Neural progenitor cell (in vitro differentiated cells): ENCODE measurements at regions not wholly inside any gene's neighbourhood (a gene's known extent, or its start where the extent isn't known, plus 50 kb on each side); places are given as distances from the start of the nearest gene placed in this dataset.
"Not testable (repeated sequence)": the region's sequence is repeated elsewhere in the genome, so short reads cannot be mapped to it uniquely, and the experiment has no call there.

Experiments
- DNase-seq: peaks from one replicate; pipeline ENCODE4 v3.0.0-alpha.2; 2016; ENCODE audit warnings: low spot score
- H2AFZ ChIP-seq: fragments of 200-600 bp; sonication (generic); replicated peaks from 2 replicates; pipeline ENCODE4 v1.6.1; 2016; ENCODE audit warnings: antibody characterized with exemption
- H3F3A ChIP-seq: fragments of 200-600 bp; sonication (generic); 2 replicates; pipeline ENCODE4 v1.6.1; 2016; ENCODE audit warnings: antibody characterized with exemption, low read depth
- H3K27ac ChIP-seq: fragments of 200-600 bp; sonication (generic); 2 replicates; pipeline ENCODE4 v1.5.1; 2016; ENCODE audit warnings: mild to moderate bottlenecking
- H3K27me3 ChIP-seq: fragments of 200-600 bp; sonication (generic); 2 replicates; pipeline ENCODE4 v1.6.1; 2016; ENCODE audit warnings: mild to moderate bottlenecking, moderate library complexity
- H3K36me3 ChIP-seq: fragments of 200-600 bp; sonication (generic); 2 replicates; pipeline ENCODE4 v1.5.1; 2016
- H3K4me1 ChIP-seq: fragments of 200-600 bp; sonication (generic); 2 replicates; pipeline ENCODE4 v1.6.1; 2016; ENCODE audit warnings: mixed run types
- H3K4me2 ChIP-seq: fragments of 200-600 bp; sonication (generic); 2 replicates; pipeline ENCODE4 v1.6.1; 2016
- H3K4me3 ChIP-seq: fragments of 200-600 bp; sonication (generic); 2 replicates; pipeline ENCODE4 v1.5.1; 2016
- H3K79me2 ChIP-seq: fragments of 200-600 bp; sonication (generic); 2 replicates; pipeline ENCODE4 v1.6.1; 2016; ENCODE audit warnings: low read depth
- H3K9ac ChIP-seq: fragments of 200-600 bp; sonication (generic); 2 replicates; pipeline ENCODE4 v1.6.1; 2016
- H3K9me3 ChIP-seq: fragments of 200-600 bp; sonication (generic); 2 replicates; pipeline ENCODE4 v1.5.1; 2016; ENCODE audit warnings: low read depth
- H4K20me1 ChIP-seq: fragments of 200-600 bp; sonication (generic); 2 replicates; pipeline ENCODE4 v1.6.1; 2016; ENCODE audit warnings: low read depth
- H3K27ac Mint-ChIP-seq: 3 replicates; pipeline ENCODE4 v1.8.0; 2021; ENCODE audit warnings: mixed read lengths
- H3K27me3 Mint-ChIP-seq: 2 replicates; pipeline ENCODE4 v1.8.0; 2022; ENCODE audit warnings: low read depth, mild to moderate bottlenecking, inconsistent platforms, moderate library complexity, mixed read lengths; ENCODE audit not compliant: insufficient read depth
- H3K36me3 Mint-ChIP-seq: 3 replicates; pipeline ENCODE4 v1.8.0; 2021; ENCODE audit warnings: mixed read lengths
- H3K4me1 Mint-ChIP-seq: 3 replicates; pipeline ENCODE4 v1.8.0; 2021; ENCODE audit warnings: mixed read lengths
- H3K4me3 Mint-ChIP-seq: 3 replicates; pipeline ENCODE4 v1.8.0; 2021; ENCODE audit warnings: mild to moderate bottlenecking, moderate library complexity, mixed read lengths
- H3K9me3 Mint-ChIP-seq: 3 replicates; pipeline ENCODE4 v1.8.0; 2020; ENCODE audit warnings: mixed read lengths
- EZH2 ChIP-seq: fragments of 200-600 bp; sonication (generic); IDR thresholded peaks from 2 replicates; pipeline ENCODE4 v1.6.1; 2017; ENCODE audit warnings: antibody characterized with exemption, mild to moderate bottlenecking, moderate library complexity
- EZH2phosphoT487 ChIP-seq: fragments of 200-600 bp; sonication (generic); IDR thresholded peaks from 2 replicates; pipeline ENCODE4 v1.6.1; 2017; ENCODE audit warnings: antibody characterized with exemption
- TF ChIP-seq, protein P1 (sequence below): fragments of 200-600 bp; sonication (generic); IDR thresholded peaks from 2 replicates; pipeline ENCODE4 v1.5.1; 2017; ENCODE audit warnings: antibody characterized with exemption, mild to moderate bottlenecking

GRCh38 chr14:105605464-105606304 lies 79.3 kb downstream of the TMEM121 start:
- H3K4me1 Mint-ChIP-seq, result no peaks in the 10 kb centered on the region
- Histone ChIP-seq H3K79me2 (no peaks in the 10 kb centered on the region), H3K9ac (no peak overlapping the region), H4K20me1 (no peaks in the 10 kb centered on the region), H3K4me1 (no peaks in the 10 kb centered on the region), H3K27me3 (no peaks in the 10 kb centered on the region), H2AFZ (no peak overlapping the region), H3F3A (no peaks in the 10 kb centered on the region), H3K4me2 (no peak overlapping the region), H3K36me3 (no peaks in the 10 kb centered on the region), H3K4me3 (no peak overlapping the region), H3K9me3 (no peaks in the 10 kb centered on the region), H3K27ac (no peak overlapping the region)
- H3K36me3 Mint-ChIP-seq, result peaks cover 3% of the 10 kb centered on the region
- TF ChIP-seq EZH2phosphoT487 (no peak), EZH2 (no peak)
- TF ChIP-seq, protein P1, sequence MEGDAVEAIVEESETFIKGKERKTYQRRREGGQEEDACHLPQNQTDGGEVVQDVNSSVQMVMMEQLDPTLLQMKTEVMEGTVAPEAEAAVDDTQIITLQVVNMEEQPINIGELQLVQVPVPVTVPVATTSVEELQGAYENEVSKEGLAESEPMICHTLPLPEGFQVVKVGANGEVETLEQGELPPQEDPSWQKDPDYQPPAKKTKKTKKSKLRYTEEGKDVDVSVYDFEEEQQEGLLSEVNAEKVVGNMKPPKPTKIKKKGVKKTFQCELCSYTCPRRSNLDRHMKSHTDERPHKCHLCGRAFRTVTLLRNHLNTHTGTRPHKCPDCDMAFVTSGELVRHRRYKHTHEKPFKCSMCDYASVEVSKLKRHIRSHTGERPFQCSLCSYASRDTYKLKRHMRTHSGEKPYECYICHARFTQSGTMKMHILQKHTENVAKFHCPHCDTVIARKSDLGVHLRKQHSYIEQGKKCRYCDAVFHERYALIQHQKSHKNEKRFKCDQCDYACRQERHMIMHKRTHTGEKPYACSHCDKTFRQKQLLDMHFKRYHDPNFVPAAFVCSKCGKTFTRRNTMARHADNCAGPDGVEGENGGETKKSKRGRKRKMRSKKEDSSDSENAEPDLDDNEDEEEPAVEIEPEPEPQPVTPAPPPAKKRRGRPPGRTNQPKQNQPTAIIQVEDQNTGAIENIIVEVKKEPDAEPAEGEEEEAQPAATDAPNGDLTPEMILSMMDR, result no peak
- H3K9me3 Mint-ChIP-seq, result peaks cover 24% of the 10 kb centered on the region
- H3K27me3 Mint-ChIP-seq, result peaks cover 4% of the 10 kb centered on the region
- H3K27ac Mint-ChIP-seq, result no peak overlapping the region
- DNase-seq, result no peak
- H3K4me3 Mint-ChIP-seq, result no peak overlapping the region

DNA sequence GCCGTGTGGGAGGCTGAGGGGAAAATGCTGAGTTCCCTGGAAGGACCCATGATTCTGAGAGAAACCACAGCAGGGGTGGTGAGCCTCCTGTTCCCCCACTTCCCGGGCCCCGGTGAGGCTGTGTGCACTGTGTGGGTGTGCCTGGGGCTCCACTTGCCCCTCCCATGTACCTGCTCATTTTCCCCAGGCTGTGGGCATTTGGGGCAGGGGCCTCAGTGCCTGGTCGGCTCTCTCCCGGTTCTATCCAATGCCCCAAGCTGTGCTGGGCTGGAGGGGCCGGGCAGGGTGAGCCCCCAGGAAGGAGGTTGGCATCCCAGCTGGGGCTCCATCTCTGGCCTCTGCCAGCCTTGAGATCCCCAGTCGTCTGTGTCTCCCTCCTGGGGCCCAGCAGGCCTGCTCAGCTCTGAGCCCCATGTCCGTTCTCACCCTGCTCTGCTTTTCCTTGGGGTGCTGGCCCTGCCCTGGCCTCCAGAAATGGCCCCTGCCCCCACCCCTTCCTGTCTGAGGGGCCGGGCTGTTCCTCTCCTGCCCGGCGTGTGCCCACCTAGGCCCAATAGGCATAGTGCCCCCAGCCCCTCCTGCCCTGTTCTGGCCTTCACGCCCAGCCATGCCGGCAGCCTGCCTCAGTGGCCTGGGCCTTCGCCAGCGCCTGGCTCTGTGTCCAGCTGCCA lies 80.1 kb downstream of the TMEM121 start:
- not testable (repeated sequence) for H3K27ac Mint-ChIP-seq, H3K36me3 Mint-ChIP-seq, H3K27me3 Mint-ChIP-seq, H3K27me3 ChIP-seq, H3K79me2 ChIP-seq, H3K4me3 ChIP-seq, H3K27ac ChIP-seq, H3K4me1 Mint-ChIP-seq, DNase-seq, H3F3A ChIP-seq, H3K4me2 ChIP-seq, H4K20me1 ChIP-seq, H3K4me1 ChIP-seq, H3K9ac ChIP-seq, H3K9me3 ChIP-seq, H3K36me3 ChIP-seq, H3K4me3 Mint-ChIP-seq, H2AFZ ChIP-seq
- peaks cover 18% of the 10 kb centered on the region for H3K9me3 Mint-ChIP-seq

DNA sequence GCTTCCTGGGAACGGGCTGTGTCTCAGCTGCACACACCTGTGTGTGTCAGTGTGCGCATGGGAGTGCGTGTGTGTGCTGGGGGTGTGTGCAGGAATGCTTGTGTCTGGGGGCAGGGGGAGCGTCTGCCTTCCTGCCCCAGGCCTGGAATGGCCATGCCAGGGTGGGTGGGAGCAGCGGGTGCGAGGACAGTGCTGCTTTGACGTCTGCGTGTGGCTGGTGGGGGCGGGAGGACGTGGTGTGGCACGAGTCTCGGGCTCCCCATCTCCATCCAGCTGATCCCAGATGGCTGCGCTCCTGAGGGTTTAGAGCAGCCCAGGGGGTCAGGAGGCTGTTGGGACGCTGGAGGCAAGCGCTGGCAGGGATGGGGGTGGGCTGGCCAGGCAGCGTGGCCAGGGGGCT lies 80.6 kb downstream of the TMEM121 start:
- not testable (repeated sequence) for H2AFZ ChIP-seq, H3K36me3 ChIP-seq, H3K4me1 ChIP-seq, DNase-seq, H3K79me2 ChIP-seq, H3K27me3 ChIP-seq, H3K4me1 Mint-ChIP-seq, H3K9ac ChIP-seq, H3K36me3 Mint-ChIP-seq, H3K27me3 Mint-ChIP-seq, H3K4me3 ChIP-seq, H4K20me1 ChIP-seq, H3K27ac Mint-ChIP-seq, H3F3A ChIP-seq, H3K4me2 ChIP-seq, H3K27ac ChIP-seq, H3K4me3 Mint-ChIP-seq, H3K9me3 ChIP-seq
- peaks cover 18% of the 10 kb centered on the region for H3K9me3 Mint-ChIP-seq

DNA sequence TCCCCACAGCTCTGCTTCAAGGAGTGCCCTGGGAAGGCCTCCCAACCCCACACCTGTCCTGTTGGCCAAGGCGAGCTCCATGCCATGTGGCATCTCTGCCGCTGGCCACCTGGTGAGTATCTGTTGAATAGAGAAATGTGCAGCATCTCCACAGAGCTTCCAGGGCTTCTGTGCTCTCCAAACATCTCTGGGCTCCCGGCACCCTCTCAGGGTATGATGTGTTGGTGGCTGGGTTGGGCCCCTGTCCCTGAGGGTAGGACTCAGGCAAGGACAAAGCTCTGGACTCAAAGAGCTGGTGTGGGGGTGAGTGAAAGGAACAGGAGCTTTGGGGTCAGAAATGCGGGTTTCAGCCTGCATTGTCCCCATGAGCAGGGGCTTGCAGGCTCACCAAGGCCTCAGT lies 88.6 kb downstream of the TMEM121 start:
- H3K9me3 Mint-ChIP-seq, result peaks cover 24% of the 10 kb centered on the region
- H3K27ac ChIP-seq, H3K79me2 ChIP-seq, H3K36me3 Mint-ChIP-seq, H3K27ac Mint-ChIP-seq, H3K27me3 Mint-ChIP-seq, H3K9ac ChIP-seq, H3K4me3 Mint-ChIP-seq, H3K4me2 ChIP-seq, H3K36me3 ChIP-seq, H3F3A ChIP-seq, H3K4me1 Mint-ChIP-seq, H2AFZ ChIP-seq, H3K4me1 ChIP-seq, H3K27me3 ChIP-seq, H4K20me1 ChIP-seq, H3K4me3 ChIP-seq, DNase-seq: not testable (repeated sequence)
- H3K9me3 ChIP-seq, result peaks cover 11% of the 10 kb centered on the region

DNA sequence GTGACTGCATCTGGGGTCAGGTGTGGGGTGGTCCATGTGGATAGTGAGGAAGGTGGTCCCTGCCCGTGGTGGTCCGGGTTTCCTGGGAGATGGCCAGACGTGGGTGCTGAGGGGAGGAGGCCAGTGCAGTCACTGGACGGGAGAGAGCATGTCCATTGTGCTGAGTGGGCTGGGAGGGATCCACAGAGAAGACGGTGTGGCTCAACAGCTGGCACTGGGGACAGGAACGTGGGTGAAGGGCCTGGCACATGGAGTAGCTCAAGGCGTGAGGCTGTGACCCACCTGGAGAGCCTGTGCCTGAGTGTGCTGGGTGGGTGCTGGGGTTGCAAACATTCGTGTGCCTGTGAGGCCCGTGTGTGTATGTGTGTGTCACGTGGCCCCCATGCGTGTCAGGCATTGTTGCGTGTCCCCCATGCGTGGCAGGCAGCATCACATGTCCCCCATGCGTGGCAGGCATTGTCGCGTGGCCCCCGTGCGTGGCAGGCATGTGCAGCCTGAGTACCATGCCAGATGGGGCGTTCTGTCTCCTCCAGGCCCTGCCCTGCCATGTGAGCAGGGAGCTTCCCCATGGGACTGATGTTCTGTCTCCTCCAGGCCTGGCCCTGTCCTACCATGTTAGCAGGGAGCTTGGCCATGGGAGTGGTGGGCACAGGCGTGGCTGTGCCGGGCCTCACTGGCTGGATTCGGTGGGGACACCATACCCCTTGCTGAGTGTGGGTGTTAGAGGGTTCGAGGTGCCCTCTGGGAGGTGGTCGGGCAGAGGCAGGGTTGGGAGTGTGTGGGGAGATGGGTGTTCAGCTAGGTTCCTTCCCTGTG lies 89.8 kb downstream of the TMEM121 start:
- H3K9me3 Mint-ChIP-seq, result peaks cover 24% of the 10 kb centered on the region
- H3K4me3 Mint-ChIP-seq, H4K20me1 ChIP-seq, H3K27ac Mint-ChIP-seq, H3K4me1 ChIP-seq, H3K36me3 Mint-ChIP-seq, H3K4me3 ChIP-seq, H2AFZ ChIP-seq, DNase-seq, H3K4me2 ChIP-seq, H3K27me3 ChIP-seq, H3K27me3 Mint-ChIP-seq, H3K79me2 ChIP-seq, H3F3A ChIP-seq, H3K36me3 ChIP-seq, H3K27ac ChIP-seq, H3K4me1 Mint-ChIP-seq, H3K9ac ChIP-seq: not testable (repeated sequence)
- peaks cover 11% of the 10 kb centered on the region for H3K9me3 ChIP-seq
